GM12874 (cell line): ENCODE measurements at regions not wholly inside any gene's neighbourhood (a gene's known extent, or its start where the extent isn't known, plus 50 kb on each side); places are given as distances from the start of the nearest gene placed in this dataset.

Experiments
- TF ChIP-seq, protein P1 (sequence below): IDR thresholded peaks from 2 replicates; pipeline ENCODE4 v1.5.1; 2011; ENCODE audit warnings: low read depth, mild to moderate bottlenecking, control low read depth, low read length, moderate library complexity; ENCODE audit not compliant: insufficient read depth

- TF ChIP-seq, protein P1, sequence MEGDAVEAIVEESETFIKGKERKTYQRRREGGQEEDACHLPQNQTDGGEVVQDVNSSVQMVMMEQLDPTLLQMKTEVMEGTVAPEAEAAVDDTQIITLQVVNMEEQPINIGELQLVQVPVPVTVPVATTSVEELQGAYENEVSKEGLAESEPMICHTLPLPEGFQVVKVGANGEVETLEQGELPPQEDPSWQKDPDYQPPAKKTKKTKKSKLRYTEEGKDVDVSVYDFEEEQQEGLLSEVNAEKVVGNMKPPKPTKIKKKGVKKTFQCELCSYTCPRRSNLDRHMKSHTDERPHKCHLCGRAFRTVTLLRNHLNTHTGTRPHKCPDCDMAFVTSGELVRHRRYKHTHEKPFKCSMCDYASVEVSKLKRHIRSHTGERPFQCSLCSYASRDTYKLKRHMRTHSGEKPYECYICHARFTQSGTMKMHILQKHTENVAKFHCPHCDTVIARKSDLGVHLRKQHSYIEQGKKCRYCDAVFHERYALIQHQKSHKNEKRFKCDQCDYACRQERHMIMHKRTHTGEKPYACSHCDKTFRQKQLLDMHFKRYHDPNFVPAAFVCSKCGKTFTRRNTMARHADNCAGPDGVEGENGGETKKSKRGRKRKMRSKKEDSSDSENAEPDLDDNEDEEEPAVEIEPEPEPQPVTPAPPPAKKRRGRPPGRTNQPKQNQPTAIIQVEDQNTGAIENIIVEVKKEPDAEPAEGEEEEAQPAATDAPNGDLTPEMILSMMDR = no peak
These were observed 566.2 kb downstream of the MIAT start for GRCh38 chr22:27223317-27224177.

DNA sequence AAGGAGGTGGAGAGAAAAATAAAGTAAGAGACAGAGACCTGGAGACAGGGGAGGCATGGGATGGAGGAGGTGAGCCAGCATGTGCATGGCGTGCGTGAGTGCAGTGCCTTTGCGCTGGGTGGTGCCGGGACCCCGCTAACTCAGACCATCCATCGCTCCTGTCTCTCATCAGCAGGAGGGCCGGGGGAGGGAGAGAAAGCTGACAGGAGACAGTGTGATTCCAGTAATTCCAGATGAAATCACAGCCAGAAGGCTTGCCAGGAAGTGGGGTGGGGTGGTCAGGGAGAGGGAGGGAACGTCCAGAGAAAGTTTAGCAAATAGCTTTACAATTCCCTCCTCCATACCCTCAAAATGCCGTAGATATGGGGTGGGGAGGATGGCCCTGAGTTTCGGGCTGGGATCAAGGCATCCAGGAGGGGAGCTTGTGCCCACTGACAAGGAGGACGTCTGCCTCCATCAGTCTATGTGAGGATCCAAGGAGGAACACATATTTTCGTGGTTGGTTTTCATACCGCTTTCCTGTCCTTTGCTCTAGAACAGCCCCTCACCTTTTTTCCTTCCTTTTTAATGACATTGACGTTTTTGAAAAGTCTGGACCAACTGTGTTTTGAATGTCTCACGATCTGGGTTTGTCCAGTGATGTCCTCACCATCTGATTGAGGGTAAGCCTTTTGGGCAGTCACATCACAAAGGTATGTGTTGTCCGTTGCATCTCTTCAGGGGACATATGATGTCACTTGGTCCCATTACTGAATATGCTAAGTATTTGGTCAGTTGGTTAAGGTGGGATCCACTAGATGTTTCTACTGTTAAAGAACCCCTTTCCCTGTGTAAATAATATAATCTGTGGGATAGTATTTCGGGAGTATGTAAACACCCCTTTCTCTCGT, 567.3 kb downstream of the MIAT start:
- TF ChIP-seq, protein P1 = no peak

DNA sequence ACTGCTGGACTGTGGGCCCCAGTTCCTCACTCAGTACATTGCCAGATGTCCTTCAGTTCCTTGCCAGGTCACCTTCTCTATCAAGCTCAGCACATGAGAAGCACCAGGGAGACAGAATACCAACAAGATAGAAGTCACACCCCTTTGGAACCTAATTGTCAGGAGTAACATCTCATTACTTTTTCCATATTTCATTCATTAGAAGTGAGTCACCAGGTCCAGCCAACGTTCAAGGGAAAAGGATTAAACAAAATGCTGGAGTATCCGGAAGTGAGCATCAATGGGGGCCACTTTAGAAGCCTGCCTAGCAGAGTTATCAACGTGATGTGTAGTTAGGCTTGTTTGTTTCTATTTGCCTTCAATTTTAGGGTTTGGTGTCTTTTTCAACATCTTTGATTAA, 569.3 kb downstream of the MIAT start:
- TF ChIP-seq, protein P1 = no peak

DNA sequence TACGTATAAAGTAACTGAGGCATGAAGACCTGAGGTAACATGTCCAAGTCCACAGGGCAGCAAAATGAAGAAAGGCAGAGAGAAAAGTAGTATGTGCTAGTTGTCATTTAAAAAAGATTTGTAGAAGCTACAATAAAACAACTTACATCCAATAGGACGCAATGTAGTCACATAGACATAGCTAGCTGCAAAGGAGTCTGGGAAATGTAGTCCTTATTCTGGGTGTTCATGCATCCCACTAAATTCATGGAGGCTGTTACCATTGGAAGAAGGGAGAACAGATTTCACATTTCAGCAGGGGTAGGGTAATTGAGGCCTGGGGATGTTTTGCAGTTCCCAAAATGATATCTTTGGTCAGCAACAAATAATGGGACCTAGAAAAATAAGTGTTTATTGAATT, 571.4 kb downstream of the MIAT start:
- TF ChIP-seq, protein P1 = no peak

DNA sequence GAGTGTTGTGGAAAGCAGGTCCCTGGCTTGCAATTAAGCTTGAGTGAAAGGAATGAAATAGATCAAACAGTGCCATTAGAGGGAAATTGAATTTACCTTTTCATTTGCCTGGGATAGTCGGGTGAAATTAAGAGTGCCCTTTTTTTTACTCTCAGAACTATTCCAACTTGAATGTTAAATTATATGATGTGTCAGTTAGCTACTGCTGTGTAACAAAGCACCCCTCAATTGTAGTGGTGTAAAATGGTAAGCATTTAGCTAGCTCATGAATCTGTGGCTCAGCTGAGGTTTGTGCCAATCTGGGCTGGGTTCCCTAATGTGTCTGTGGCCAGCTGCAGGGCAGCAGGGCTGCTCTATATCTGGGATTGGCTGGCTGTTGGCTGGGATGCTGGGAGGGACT, 571.4 kb downstream of the MN1 start:
- TF ChIP-seq, protein P1 = no peak

- TF ChIP-seq, protein P1 = no peak
These were observed 570.3 kb downstream of the MN1 start for GRCh38 chr22:27231266-27231665.

GRCh38 chr22:27232077-27232476, 569.5 kb downstream of the MN1 start:
- TF ChIP-seq, protein P1 = no peak
